HepG2 (cell line): ENCODE measurements at regions not wholly inside any gene's neighbourhood (a gene's known extent, or its start where the extent isn't known, plus 50 kb on each side); places are given as distances from the start of the nearest gene placed in this dataset.

ENCODE experiments used
- EEA1 ChIP-seq: sonication (generic); formaldehyde crosslinking; IDR thresholded peaks from 2 replicates; pipeline ENCODE4 v1.5.1; 2020; ENCODE audit warnings: mild to moderate bottlenecking, missing genetic modification reagents, borderline replicate concordance
- GLI4 ChIP-seq: sonication (generic); formaldehyde crosslinking; IDR thresholded peaks from 2 replicates; pipeline ENCODE4 v1.5.1; 2020; ENCODE audit warnings: missing genetic modification reagents, mild to moderate bottlenecking, moderate library complexity, borderline replicate concordance
- GTF3A ChIP-seq: sonication (generic); formaldehyde crosslinking; conservative IDR thresholded peaks from 2 replicates; pipeline ENCODE4 v1.4.0; 2020; ENCODE audit warnings: mild to moderate bottlenecking, missing genetic modification reagents
- PCBP1 ChIP-seq: fragments of 200-400 bp; formaldehyde crosslinking; IDR thresholded peaks from 2 replicates; pipeline ENCODE4 v1.6.1; 2017; ENCODE audit warnings: mild to moderate bottlenecking, low read depth, low read length, borderline replicate concordance
- TFDP2 ChIP-seq: sonication (generic); formaldehyde crosslinking; IDR thresholded peaks from 2 replicates; pipeline ENCODE4 v1.4.0; 2020; ENCODE audit warnings: missing genetic modification reagents
- ZBED4 ChIP-seq: sonication (generic); formaldehyde crosslinking; IDR thresholded peaks from 2 replicates; pipeline ENCODE4 v1.4.0; 2020; ENCODE audit warnings: missing genetic modification reagents, borderline replicate concordance
- ZNF20 ChIP-seq: sonication (generic); formaldehyde crosslinking; IDR thresholded peaks from 2 replicates; pipeline ENCODE4 v1.4.0; 2020; ENCODE audit warnings: mild to moderate bottlenecking, moderate library complexity, missing genetic modification reagents
- ZNF296 ChIP-seq: sonication (generic); formaldehyde crosslinking; conservative IDR thresholded peaks from 2 replicates; pipeline ENCODE4 v1.5.0; 2020; ENCODE audit warnings: mild to moderate bottlenecking, missing genetic modification reagents
- ZNF737 ChIP-seq: sonication (generic); formaldehyde crosslinking; IDR thresholded peaks from 2 replicates; pipeline ENCODE4 v1.5.0; 2020; ENCODE audit warnings: missing genetic modification reagents, mild to moderate bottlenecking, borderline replicate concordance
- ZSCAN30 ChIP-seq: sonication (generic); formaldehyde crosslinking; IDR thresholded peaks from 2 replicates; pipeline ENCODE4 v1.5.0; 2020; ENCODE audit warnings: mild to moderate bottlenecking, missing genetic modification reagents
- TF ChIP-seq, protein P1 (sequence below): sonication (generic); formaldehyde crosslinking; IDR thresholded peaks from 2 replicates; pipeline ENCODE4 v1.4.0; 2020; ENCODE audit warnings: missing genetic modification reagents
- TF ChIP-seq, protein P2 (sequence below), 2 experiments: sonication (generic) in 1 of 2; formaldehyde crosslinking in 1 of 2; IDR thresholded peaks; 2 replicates each; pipeline versions ENCODE4 v1.5.1 to v1.6.1; 2011 to 2020; ENCODE audit warnings: borderline replicate concordance in 1 of 2, low read depth in 1 of 2, low read length in 1 of 2, mild to moderate bottlenecking in 1 of 2, missing genetic modification reagents in 1 of 2, moderate library complexity in 1 of 2

- TF ChIP-seq, protein P1, sequence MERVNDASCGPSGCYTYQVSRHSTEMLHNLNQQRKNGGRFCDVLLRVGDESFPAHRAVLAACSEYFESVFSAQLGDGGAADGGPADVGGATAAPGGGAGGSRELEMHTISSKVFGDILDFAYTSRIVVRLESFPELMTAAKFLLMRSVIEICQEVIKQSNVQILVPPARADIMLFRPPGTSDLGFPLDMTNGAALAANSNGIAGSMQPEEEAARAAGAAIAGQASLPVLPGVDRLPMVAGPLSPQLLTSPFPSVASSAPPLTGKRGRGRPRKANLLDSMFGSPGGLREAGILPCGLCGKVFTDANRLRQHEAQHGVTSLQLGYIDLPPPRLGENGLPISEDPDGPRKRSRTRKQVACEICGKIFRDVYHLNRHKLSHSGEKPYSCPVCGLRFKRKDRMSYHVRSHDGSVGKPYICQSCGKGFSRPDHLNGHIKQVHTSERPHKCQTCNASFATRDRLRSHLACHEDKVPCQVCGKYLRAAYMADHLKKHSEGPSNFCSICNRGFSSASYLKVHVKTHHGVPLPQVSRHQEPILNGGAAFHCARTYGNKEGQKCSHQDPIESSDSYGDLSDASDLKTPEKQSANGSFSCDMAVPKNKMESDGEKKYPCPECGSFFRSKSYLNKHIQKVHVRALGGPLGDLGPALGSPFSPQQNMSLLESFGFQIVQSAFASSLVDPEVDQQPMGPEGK (CRISPR knock-in tag) = no peak
- no peak for TF ChIP-seq GTF3A (CRISPR knock-in tag)
- TF ChIP-seq ZNF20 = no peak
- no peak for TF ChIP-seq PCBP1
- TF ChIP-seq ZNF296 (CRISPR knock-in tag) = no peak
- TF ChIP-seq, protein P2, sequence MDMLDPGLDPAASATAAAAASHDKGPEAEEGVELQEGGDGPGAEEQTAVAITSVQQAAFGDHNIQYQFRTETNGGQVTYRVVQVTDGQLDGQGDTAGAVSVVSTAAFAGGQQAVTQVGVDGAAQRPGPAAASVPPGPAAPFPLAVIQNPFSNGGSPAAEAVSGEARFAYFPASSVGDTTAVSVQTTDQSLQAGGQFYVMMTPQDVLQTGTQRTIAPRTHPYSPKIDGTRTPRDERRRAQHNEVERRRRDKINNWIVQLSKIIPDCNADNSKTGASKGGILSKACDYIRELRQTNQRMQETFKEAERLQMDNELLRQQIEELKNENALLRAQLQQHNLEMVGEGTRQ (IDR thresholded peaks at IDR 0.05; ENCODE audit: low read depth, low read length) = no peak
- TF ChIP-seq, protein P2 (CRISPR knock-in tag; IDR thresholded peaks at IDR 0.05; ENCODE audit: borderline replicate concordance) = no peak
- TF ChIP-seq ZSCAN30 (CRISPR knock-in tag) = no peak
- TF ChIP-seq TFDP2 (CRISPR knock-in tag) = no peak
- TF ChIP-seq ZBED4 (CRISPR knock-in tag) = no peak
- TF ChIP-seq EEA1 (CRISPR knock-in tag) = no peak
- TF ChIP-seq ZNF737 (CRISPR knock-in tag) = no peak
- no peak for TF ChIP-seq GLI4 (CRISPR knock-in tag)
These were observed 705.6 kb upstream of the GBE1 start (continued) for GRCh38 chr3:82467051-82467450.
